ENCODE measurements at regions not wholly inside any gene's neighbourhood (a gene's known extent, or its start where the extent isn't known, plus 50 kb on each side); places are given as distances from the start of the nearest gene placed in this dataset.
"Not testable (repeated sequence)": the region's sequence is repeated elsewhere in the genome, so short reads cannot be mapped to it uniquely, and the experiment has no call there.

DNA sequence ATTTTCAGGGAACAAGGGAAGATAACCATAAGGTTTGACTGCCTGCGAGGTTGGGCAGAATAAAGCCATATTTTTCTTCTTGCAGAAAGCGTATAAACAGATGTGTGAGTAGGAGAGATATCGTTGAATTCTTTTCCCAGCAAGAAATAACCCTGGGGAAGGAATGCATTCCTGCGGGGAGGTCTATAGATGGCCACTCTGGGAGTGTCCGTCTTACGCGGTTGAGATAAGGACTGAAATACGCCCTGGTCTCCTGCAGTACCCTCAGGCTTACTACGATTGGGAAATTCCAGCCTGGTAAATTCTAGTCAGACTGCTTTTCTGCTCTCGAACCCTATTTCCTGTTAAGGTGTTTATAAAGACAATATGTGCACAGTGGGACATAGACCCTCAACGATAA, 225.0 kb downstream of the LRIG3 start:
- Histone ChIP-seq H3K36me3 (ENCODE audit: control insufficient read depth, low read length) (no peaks in the 10 kb centered on the region), H3K4me2 (ENCODE audit: low read length) (no peak overlapping the region), H3K4me1 (ENCODE audit: control insufficient read depth, low read length) (no peaks in the 10 kb centered on the region), H3K27me3 (ENCODE audit: control insufficient read depth, low read length) (no peaks in the 10 kb centered on the region), H3K9me3 (ENCODE audit: control insufficient read depth, insufficient read depth, low read length) (no peaks in the 10 kb centered on the region), H4K20me1 (ENCODE audit: control insufficient read depth, insufficient read depth, low read depth, low read length) (no peaks in the 10 kb centered on the region), H3K79me2 (ENCODE audit: control insufficient read depth, low read length) (no peaks in the 10 kb centered on the region), H3K4me3 (ENCODE audit: low read length) (no peak overlapping the region), H3K9me2 (replicated peaks; ENCODE audit: control insufficient read depth, low read length) (no peaks in the 10 kb centered on the region), H3F3A (ENCODE audit: control insufficient read depth, insufficient read depth) (no peaks in the 10 kb centered on the region), H3K27ac (ENCODE audit: low read depth, low read length) (no peak overlapping the region)
- no peak for TF ChIP-seq EZH2phosphoT487 (IDR thresholded peaks at IDR 0.05; ENCODE audit: borderline replicate concordance, low read length)
- TF ChIP-seq, protein P1, sequence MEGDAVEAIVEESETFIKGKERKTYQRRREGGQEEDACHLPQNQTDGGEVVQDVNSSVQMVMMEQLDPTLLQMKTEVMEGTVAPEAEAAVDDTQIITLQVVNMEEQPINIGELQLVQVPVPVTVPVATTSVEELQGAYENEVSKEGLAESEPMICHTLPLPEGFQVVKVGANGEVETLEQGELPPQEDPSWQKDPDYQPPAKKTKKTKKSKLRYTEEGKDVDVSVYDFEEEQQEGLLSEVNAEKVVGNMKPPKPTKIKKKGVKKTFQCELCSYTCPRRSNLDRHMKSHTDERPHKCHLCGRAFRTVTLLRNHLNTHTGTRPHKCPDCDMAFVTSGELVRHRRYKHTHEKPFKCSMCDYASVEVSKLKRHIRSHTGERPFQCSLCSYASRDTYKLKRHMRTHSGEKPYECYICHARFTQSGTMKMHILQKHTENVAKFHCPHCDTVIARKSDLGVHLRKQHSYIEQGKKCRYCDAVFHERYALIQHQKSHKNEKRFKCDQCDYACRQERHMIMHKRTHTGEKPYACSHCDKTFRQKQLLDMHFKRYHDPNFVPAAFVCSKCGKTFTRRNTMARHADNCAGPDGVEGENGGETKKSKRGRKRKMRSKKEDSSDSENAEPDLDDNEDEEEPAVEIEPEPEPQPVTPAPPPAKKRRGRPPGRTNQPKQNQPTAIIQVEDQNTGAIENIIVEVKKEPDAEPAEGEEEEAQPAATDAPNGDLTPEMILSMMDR (IDR thresholded peaks at IDR 0.05; ENCODE audit: low read depth, low read length, poor library complexity, severe bottlenecking), result no peak

DNA sequence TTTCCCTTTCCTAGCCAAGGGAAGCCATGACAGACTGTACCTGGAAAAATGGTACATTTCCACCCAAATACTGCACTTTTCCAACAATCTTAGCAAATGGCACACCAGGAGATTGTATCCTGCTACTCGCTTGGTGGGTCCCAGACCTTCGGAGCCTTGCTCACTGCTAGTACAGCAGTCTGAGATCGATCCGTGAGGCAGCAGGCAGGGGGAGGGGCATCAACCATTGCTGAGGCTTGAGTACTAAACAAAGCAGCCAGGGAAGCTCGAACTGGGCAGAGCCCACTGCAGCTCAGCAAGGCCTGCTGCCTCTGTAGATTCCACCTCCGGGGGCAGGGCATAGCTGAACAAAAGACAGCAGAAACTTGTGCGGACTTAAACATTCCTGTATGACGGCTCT, 218.8 kb downstream of the LRIG3 start:
- no peaks in the 10 kb centered on the region for H3K9me2 ChIP-seq (replicated peaks; ENCODE audit: control insufficient read depth, low read length)
- TF ChIP-seq, protein P1 (IDR thresholded peaks at IDR 0.05; ENCODE audit: low read depth, low read length, poor library complexity, severe bottlenecking), result no peak
- no peak for TF ChIP-seq EZH2phosphoT487 (IDR thresholded peaks at IDR 0.05; ENCODE audit: borderline replicate concordance, low read length)
- no peaks in the 10 kb centered on the region for H4K20me1 ChIP-seq (ENCODE audit: control insufficient read depth, insufficient read depth, low read depth, low read length)
- no peak overlapping the region for H3K4me2 ChIP-seq (ENCODE audit: low read length)
- no peak overlapping the region for H3K4me3 ChIP-seq (ENCODE audit: low read length)
- no peaks in the 10 kb centered on the region for H3F3A ChIP-seq (ENCODE audit: control insufficient read depth, insufficient read depth)
- no peaks in the 10 kb centered on the region for H3K36me3 ChIP-seq (ENCODE audit: control insufficient read depth, low read length)
- no peaks in the 10 kb centered on the region for H3K4me1 ChIP-seq (ENCODE audit: control insufficient read depth, low read length)
- no peaks in the 10 kb centered on the region for H3K9me3 ChIP-seq (ENCODE audit: control insufficient read depth, insufficient read depth, low read length)
- H3K27ac ChIP-seq (ENCODE audit: low read depth, low read length), result no peak overlapping the region
- no peaks in the 10 kb centered on the region for H3K79me2 ChIP-seq (ENCODE audit: control insufficient read depth, low read length)
- H3K27me3 ChIP-seq (ENCODE audit: control insufficient read depth, low read length), result no peaks in the 10 kb centered on the region

- TF ChIP-seq EZH2phosphoT487 (IDR thresholded peaks at IDR 0.05; ENCODE audit: borderline replicate concordance, low read length), result no peak
- TF ChIP-seq, protein P1 (IDR thresholded peaks at IDR 0.05; ENCODE audit: low read depth, low read length, poor library complexity, severe bottlenecking), result no peak
- H3K27me3 ChIP-seq (ENCODE audit: control insufficient read depth, low read length), result no peaks in the 10 kb centered on the region
- H3F3A ChIP-seq (ENCODE audit: control insufficient read depth, insufficient read depth), result no peaks in the 10 kb centered on the region
- no peaks in the 10 kb centered on the region for H3K9me3 ChIP-seq (ENCODE audit: control insufficient read depth, insufficient read depth, low read length)
- H3K9me2 ChIP-seq (replicated peaks; ENCODE audit: control insufficient read depth, low read length), result no peaks in the 10 kb centered on the region
- H3K4me2 ChIP-seq (ENCODE audit: low read length), result no peak overlapping the region
- no peaks in the 10 kb centered on the region for H4K20me1 ChIP-seq (ENCODE audit: control insufficient read depth, insufficient read depth, low read depth, low read length)
- H3K79me2 ChIP-seq (ENCODE audit: control insufficient read depth, low read length), result no peaks in the 10 kb centered on the region
- no peaks in the 10 kb centered on the region for H3K4me1 ChIP-seq (ENCODE audit: control insufficient read depth, low read length)
- no peaks in the 10 kb centered on the region for H3K36me3 ChIP-seq (ENCODE audit: control insufficient read depth, low read length)
- H3K27ac ChIP-seq (ENCODE audit: low read depth, low read length), result no peak overlapping the region
- no peak overlapping the region for H3K4me3 ChIP-seq (ENCODE audit: low read length)
Measured at GRCh38 chr12:58703866-58704265, 216.4 kb downstream of the LRIG3 start.

GRCh38 chr12:58704770-58705169, 215.5 kb downstream of the LRIG3 start:
- H3K27ac ChIP-seq (ENCODE audit: low read depth, low read length); H3K4me1 ChIP-seq (ENCODE audit: control insufficient read depth, low read length); H3K4me2 ChIP-seq (ENCODE audit: low read length); H3K79me2 ChIP-seq (ENCODE audit: control insufficient read depth, low read length); H3K9me3 ChIP-seq (ENCODE audit: control insufficient read depth, insufficient read depth, low read length); H3K36me3 ChIP-seq (ENCODE audit: control insufficient read depth, low read length); H3F3A ChIP-seq (ENCODE audit: control insufficient read depth, insufficient read depth); H4K20me1 ChIP-seq (ENCODE audit: control insufficient read depth, insufficient read depth, low read depth, low read length); H3K9me2 ChIP-seq (replicated peaks; ENCODE audit: control insufficient read depth, low read length); H3K4me3 ChIP-seq (ENCODE audit: low read length); H3K27me3 ChIP-seq (ENCODE audit: control insufficient read depth, low read length): not testable (repeated sequence)

Data from DOHH2 (cell line).